Upper lobe of left lung (tissue), 4 donors: ENCODE measurements at regions not wholly inside any gene's neighbourhood (a gene's known extent, or its start where the extent isn't known, plus 50 kb on each side); places are given as distances from the start of the nearest gene placed in this dataset.

ENCODE experiments used
- EP300 ChIP-seq, 4 donors: sonication (generic); formaldehyde crosslinking; IDR thresholded peaks; one replicate each; pipeline ENCODE4 v1.5.1; 2017; ENCODE audit warnings: antibody characterized with exemption in 4 of 4, control low read depth in 2 of 4
- POLR2A ChIP-seq, 4 donors: fragments of 450-650 bp; IDR thresholded peaks; one replicate each; pipeline ENCODE4 v1.5.1; 2016 to 2017; ENCODE audit warnings: antibody characterized with exemption in 4 of 4, mild to moderate bottlenecking in 2 of 4
- TF ChIP-seq, protein P1 (sequence below), 6 experiments: fragments of 450-650 bp in 4 of 6; fragments of 200-600 bp in 2 of 6; sonication (generic) in 2 of 6; IDR thresholded peaks; one replicate each; pipeline ENCODE4 v1.5.1; 2016 to 2019; ENCODE audit warnings: antibody characterized with exemption in 6 of 6

- TF ChIP-seq, protein P1, sequence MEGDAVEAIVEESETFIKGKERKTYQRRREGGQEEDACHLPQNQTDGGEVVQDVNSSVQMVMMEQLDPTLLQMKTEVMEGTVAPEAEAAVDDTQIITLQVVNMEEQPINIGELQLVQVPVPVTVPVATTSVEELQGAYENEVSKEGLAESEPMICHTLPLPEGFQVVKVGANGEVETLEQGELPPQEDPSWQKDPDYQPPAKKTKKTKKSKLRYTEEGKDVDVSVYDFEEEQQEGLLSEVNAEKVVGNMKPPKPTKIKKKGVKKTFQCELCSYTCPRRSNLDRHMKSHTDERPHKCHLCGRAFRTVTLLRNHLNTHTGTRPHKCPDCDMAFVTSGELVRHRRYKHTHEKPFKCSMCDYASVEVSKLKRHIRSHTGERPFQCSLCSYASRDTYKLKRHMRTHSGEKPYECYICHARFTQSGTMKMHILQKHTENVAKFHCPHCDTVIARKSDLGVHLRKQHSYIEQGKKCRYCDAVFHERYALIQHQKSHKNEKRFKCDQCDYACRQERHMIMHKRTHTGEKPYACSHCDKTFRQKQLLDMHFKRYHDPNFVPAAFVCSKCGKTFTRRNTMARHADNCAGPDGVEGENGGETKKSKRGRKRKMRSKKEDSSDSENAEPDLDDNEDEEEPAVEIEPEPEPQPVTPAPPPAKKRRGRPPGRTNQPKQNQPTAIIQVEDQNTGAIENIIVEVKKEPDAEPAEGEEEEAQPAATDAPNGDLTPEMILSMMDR (IDR thresholded peaks at IDR 0.05), result no peak
- TF ChIP-seq EP300 (IDR thresholded peaks at IDR 0.05) (no peak), POLR2A (IDR thresholded peaks at IDR 0.05) (no peak)
Observed at GRCh38 chr15:61467823-61468222, 238.7 kb upstream of the RORA start.
